Keratinocyte (primary cell): ENCODE measurements at regions not wholly inside any gene's neighbourhood (a gene's known extent, or its start where the extent isn't known, plus 50 kb on each side); places are given as distances from the start of the nearest gene placed in this dataset.

Experiments
- EZH2 ChIP-seq: IDR thresholded peaks from one replicate; pipeline ENCODE4 v1.6.1; 2012; ENCODE audit warnings: inconsistent platforms, mild to moderate bottlenecking, low read length, moderate library complexity
- TF ChIP-seq, protein P1 (sequence below), 3 experiments: IDR thresholded peaks in 1 of 3; conservative IDR thresholded peaks in 1 of 3; optimal IDR thresholded peaks in 1 of 3; 2 replicates in 2 of 3; 3 replicates in 1 of 3; pipeline versions ENCODE3 to v1.5.1; 2011; ENCODE audit warnings: low read length in 3 of 3, mild to moderate bottlenecking in 3 of 3, moderate library complexity in 2 of 3, control low read depth in 1 of 3, inconsistent platforms in 1 of 3; ENCODE audit not compliant: insufficient read depth in 2 of 3; ENCODE audit errors: extremely low read depth in 1 of 3

DNA sequence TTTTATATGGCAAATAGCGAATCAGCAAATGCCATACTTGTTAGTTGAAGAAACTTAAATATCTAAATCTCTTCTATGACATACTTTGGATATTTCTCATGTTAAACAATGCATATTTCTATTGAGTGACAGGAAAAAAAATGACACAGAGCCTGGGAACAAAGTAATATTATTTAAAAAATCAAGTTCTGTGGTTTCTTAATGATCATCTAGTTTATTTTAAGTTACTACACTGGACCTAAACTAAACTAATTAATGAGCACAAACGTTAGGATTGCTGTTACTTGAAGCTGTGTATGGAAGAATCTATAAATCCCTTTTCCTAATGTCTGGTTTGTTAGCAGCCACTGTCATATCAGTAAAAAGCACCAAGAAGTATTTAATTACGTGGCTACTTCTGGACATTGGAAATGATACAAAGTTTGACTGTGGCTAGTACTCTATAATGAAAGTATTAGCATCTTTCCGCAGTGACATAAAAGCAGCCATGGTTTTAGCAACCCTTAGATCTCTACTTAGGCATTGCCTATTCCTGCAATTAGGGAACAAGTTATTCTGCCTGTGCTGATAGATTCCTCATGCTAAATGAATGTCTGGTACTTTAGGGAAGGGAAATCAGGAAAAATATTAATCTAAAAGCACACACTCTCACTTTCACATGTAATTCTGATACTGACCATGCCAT lies 981.7 kb upstream of the B3GALT2 start:
- TF ChIP-seq EZH2 = no peak
- TF ChIP-seq, protein P1, sequence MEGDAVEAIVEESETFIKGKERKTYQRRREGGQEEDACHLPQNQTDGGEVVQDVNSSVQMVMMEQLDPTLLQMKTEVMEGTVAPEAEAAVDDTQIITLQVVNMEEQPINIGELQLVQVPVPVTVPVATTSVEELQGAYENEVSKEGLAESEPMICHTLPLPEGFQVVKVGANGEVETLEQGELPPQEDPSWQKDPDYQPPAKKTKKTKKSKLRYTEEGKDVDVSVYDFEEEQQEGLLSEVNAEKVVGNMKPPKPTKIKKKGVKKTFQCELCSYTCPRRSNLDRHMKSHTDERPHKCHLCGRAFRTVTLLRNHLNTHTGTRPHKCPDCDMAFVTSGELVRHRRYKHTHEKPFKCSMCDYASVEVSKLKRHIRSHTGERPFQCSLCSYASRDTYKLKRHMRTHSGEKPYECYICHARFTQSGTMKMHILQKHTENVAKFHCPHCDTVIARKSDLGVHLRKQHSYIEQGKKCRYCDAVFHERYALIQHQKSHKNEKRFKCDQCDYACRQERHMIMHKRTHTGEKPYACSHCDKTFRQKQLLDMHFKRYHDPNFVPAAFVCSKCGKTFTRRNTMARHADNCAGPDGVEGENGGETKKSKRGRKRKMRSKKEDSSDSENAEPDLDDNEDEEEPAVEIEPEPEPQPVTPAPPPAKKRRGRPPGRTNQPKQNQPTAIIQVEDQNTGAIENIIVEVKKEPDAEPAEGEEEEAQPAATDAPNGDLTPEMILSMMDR (optimal IDR thresholded peaks at IDR 0.05 in 1 of 3, IDR thresholded peaks at IDR 0.05 in 1 of 3, conservative IDR thresholded peaks at IDR 0.05 in 1 of 3; ENCODE audit: extremely low read depth in 1 of 3, insufficient read depth in 2 of 3, low read length in 3 of 3) = no peak
